SK-N-SH (cell line): ENCODE measurements at regions not wholly inside any gene's neighbourhood (a gene's known extent, or its start where the extent isn't known, plus 50 kb on each side); places are given as distances from the start of the nearest gene placed in this dataset.

Experiments used
- CTCF ChIA-PET: fragments of 300-600, 350-600 bp; formaldehyde crosslinking; extraction: SDS; loops from one replicate; lab custom pipeline; 2021; lab: Yijun Ruan, JAX
- POLR2A ChIA-PET: fragments of 350-600 bp; sonication (Branson Sonifier 250); formaldehyde crosslinking; extraction: SDS; loops from one replicate; lab custom pipeline; 2020; ENCODE audit warnings: antibody characterized with exemption, inconsistent platforms; lab: Yijun Ruan, JAX
- DNase-seq: peaks from one replicate; pipeline ENCODE4 v3.0.0; 2012
- H2AFZ ChIP-seq: fragments of 200-600 bp; sonication (generic); 2 replicates; pipeline ENCODE4 v1.8.1; 2016; ENCODE audit warnings: antibody characterized with exemption, mild to moderate bottlenecking, low read depth
- H3F3A ChIP-seq: fragments of 200-600 bp; sonication (generic); replicated peaks from 2 replicates; pipeline ENCODE3; 2016; ENCODE audit warnings: antibody characterized with exemption, mild to moderate bottlenecking; ENCODE audit not compliant: insufficient read depth
- H3K27ac ChIP-seq, 2 experiments: fragments of 200-500 bp in 1 of 2; fragments of 200-600 bp in 1 of 2; sonication (Bioruptor generic) in 1 of 2; sonication (generic), shearing (Covaris generic) in 1 of 2; 2 replicates each; pipeline versions ENCODE4 v1.5.1 to v1.6.1; 2014 to 2016; ENCODE audit warnings: low read depth in 2 of 2, inconsistent platforms in 1 of 2, low read length in 1 of 2, mild to moderate bottlenecking in 1 of 2, mixed read lengths in 1 of 2
- H3K27me3 ChIP-seq: fragments of 200-600 bp; sonication (generic), shearing (Covaris generic); 2 replicates; pipeline ENCODE4 v1.6.1; 2016; ENCODE audit warnings: mixed run types; ENCODE audit not compliant: insufficient read depth
- H3K36me3 ChIP-seq, 2 experiments: fragments of 200-500 bp in 1 of 2; fragments of 200-600 bp in 1 of 2; sonication (Bioruptor generic) in 1 of 2; sonication (generic) in 1 of 2; replicated peaks in 1 of 2; 2 replicates each; pipeline versions ENCODE3 to v1.5.1; 2014 to 2016; ENCODE audit warnings: low read length in 1 of 2, mild to moderate bottlenecking in 1 of 2; ENCODE audit not compliant: insufficient read depth in 2 of 2, control insufficient read depth in 1 of 2
- H3K4me1 ChIP-seq, 2 experiments: fragments of 200-500 bp in 1 of 2; fragments of 200-600 bp in 1 of 2; sonication (Bioruptor generic) in 1 of 2; sonication (generic), shearing (Covaris generic) in 1 of 2; 2 replicates each; pipeline versions ENCODE4 v1.5.1 to v1.6.1; 2014 to 2016; ENCODE audit warnings: low read depth in 1 of 2, low read length in 1 of 2, mixed run types in 1 of 2; ENCODE audit not compliant: insufficient read depth in 2 of 2, control insufficient read depth in 1 of 2
- H3K4me2 ChIP-seq: fragments of 200-600 bp; sonication (generic), shearing (Covaris generic); 2 replicates; pipeline ENCODE4 v1.6.1; 2017; ENCODE audit warnings: mixed run types
- H3K4me3 ChIP-seq, 2 experiments: fragments of 200-500 bp in 1 of 2; fragments of 200-600 bp in 1 of 2; sonication (Bioruptor generic) in 1 of 2; sonication (generic), shearing (Covaris generic) in 1 of 2; 2 replicates each; pipeline versions ENCODE4 v1.5.1 to v1.8.1; 2014 to 2016; ENCODE audit warnings: low read depth in 2 of 2, inconsistent platforms in 1 of 2, low read length in 1 of 2, mild to moderate bottlenecking in 1 of 2, mixed read lengths in 1 of 2, moderate library complexity in 1 of 2
- H3K79me2 ChIP-seq: fragments of 200-600 bp; sonication (generic); 2 replicates; pipeline ENCODE4 v1.8.1; 2017; ENCODE audit warnings: mild to moderate bottlenecking; ENCODE audit not compliant: insufficient read depth
- H3K9ac ChIP-seq: fragments of 200-600 bp; sonication (generic); 2 replicates; pipeline ENCODE4 v1.6.1; 2017; ENCODE audit warnings: mixed run types
- H3K9me2 ChIP-seq: fragments of 200-600 bp; sonication (generic); 2 replicates; pipeline ENCODE4 v1.6.1; 2017; ENCODE audit warnings: mixed run types
- H3K9me3 ChIP-seq: fragments of 200-600 bp; sonication (generic); 2 replicates; pipeline ENCODE4 v1.6.1; 2017; ENCODE audit warnings: mixed run types, mild to moderate bottlenecking, moderate library complexity
- H4K20me1 ChIP-seq: fragments of 200-600 bp; sonication (generic); 2 replicates; pipeline ENCODE4 v1.6.1; 2017; ENCODE audit warnings: mild to moderate bottlenecking, mixed run types; ENCODE audit not compliant: insufficient read depth
- FOSL2 ChIP-seq: IDR thresholded peaks from 2 replicates; pipeline ENCODE4 v1.4.0; 2012; ENCODE audit warnings: low read depth, mild to moderate bottlenecking, moderate library complexity, borderline replicate concordance
- GABPA ChIP-seq: IDR thresholded peaks from 2 replicates; pipeline ENCODE4 v1.4.0; 2012; ENCODE audit warnings: low read depth, mild to moderate bottlenecking
- GATA2 ChIP-seq: sonication (generic); formaldehyde crosslinking; IDR thresholded peaks from 2 replicates; pipeline ENCODE4 v1.5.0; 2020; ENCODE audit warnings: mild to moderate bottlenecking, missing genetic modification reagents
- JUND ChIP-seq: IDR thresholded peaks from 2 replicates; pipeline ENCODE4 v1.4.0; 2012
- MEF2A ChIP-seq: IDR thresholded peaks from 2 replicates; pipeline ENCODE4 v1.4.0; 2012; ENCODE audit warnings: low read depth, borderline replicate concordance
- MXI1 ChIP-seq: IDR thresholded peaks from 2 replicates; pipeline ENCODE4 v1.6.1; 2012; ENCODE audit warnings: mild to moderate bottlenecking, low read depth, low read length, improper control_type of control experiment
- NRF1 ChIP-seq: IDR thresholded peaks from 2 replicates; pipeline ENCODE4 v1.6.1; 2012; ENCODE audit warnings: low read depth, mild to moderate bottlenecking, low read length
- POLR2AphosphoS5 ChIP-seq: IDR thresholded peaks from 2 replicates; pipeline ENCODE4 v1.6.1; 2012; ENCODE audit warnings: low read depth, low read length
- RAD21 ChIP-seq: IDR thresholded peaks from 2 replicates; pipeline ENCODE4 v1.6.1; 2012; ENCODE audit warnings: mild to moderate bottlenecking, low read length
- RCOR1 ChIP-seq: fragments of 150-350 bp; IDR thresholded peaks from 2 replicates; pipeline ENCODE4 v1.6.1; 2017; ENCODE audit warnings: antibody characterized with exemption, low read length
- REST ChIP-seq: IDR thresholded peaks from 2 replicates; pipeline ENCODE4 v1.6.1; 2012; ENCODE audit warnings: mild to moderate bottlenecking, low read depth, low read length, moderate library complexity
- RFX5 ChIP-seq: IDR thresholded peaks from 2 replicates; pipeline ENCODE4 v1.6.1; 2012; ENCODE audit warnings: mild to moderate bottlenecking, improper control_type of control experiment, low read length
- RXRA ChIP-seq: IDR thresholded peaks from 2 replicates; pipeline ENCODE4 v1.4.0; 2012; ENCODE audit warnings: low read depth, mild to moderate bottlenecking, borderline replicate concordance
- SIN3A ChIP-seq: IDR thresholded peaks from 2 replicates; pipeline ENCODE4 v1.6.1; 2012; ENCODE audit warnings: low read depth, mild to moderate bottlenecking, low read length, moderate library complexity, borderline replicate concordance
- SMC3 ChIP-seq: IDR thresholded peaks from 2 replicates; pipeline ENCODE4 v1.6.1; 2012; ENCODE audit warnings: low read depth, low read length, improper control_type of control experiment
- TEAD4 ChIP-seq: IDR thresholded peaks from 2 replicates; pipeline ENCODE4 v1.4.0; 2012; ENCODE audit warnings: mild to moderate bottlenecking, borderline replicate concordance; ENCODE audit not compliant: insufficient read depth
- YY1 ChIP-seq: IDR thresholded peaks from 2 replicates; pipeline ENCODE4 v1.4.0; 2012; ENCODE audit warnings: low read depth, mild to moderate bottlenecking
- WGBS: methylation state at CpG from one replicate; pipeline ENCODE4 v1.1.6; 2017; ENCODE audit warnings: low lambda C conversion rate; 5-methylcytosine and 5-hydroxymethylcytosine counted together
- TF ChIP-seq, protein P1 (sequence below): fragments of 200-600 bp; sonication (generic); IDR thresholded peaks from 2 replicates; pipeline ENCODE4 v1.6.1; 2017; ENCODE audit warnings: antibody characterized with exemption, mild to moderate bottlenecking, moderate library complexity
- TF ChIP-seq, protein P2 (sequence below): IDR thresholded peaks from 2 replicates; pipeline ENCODE4; 2012
- TF ChIP-seq, protein P3 (sequence below): IDR thresholded peaks from 2 replicates; pipeline ENCODE4 v1.4.0; 2012; ENCODE audit warnings: low read depth, borderline replicate concordance

DNA sequence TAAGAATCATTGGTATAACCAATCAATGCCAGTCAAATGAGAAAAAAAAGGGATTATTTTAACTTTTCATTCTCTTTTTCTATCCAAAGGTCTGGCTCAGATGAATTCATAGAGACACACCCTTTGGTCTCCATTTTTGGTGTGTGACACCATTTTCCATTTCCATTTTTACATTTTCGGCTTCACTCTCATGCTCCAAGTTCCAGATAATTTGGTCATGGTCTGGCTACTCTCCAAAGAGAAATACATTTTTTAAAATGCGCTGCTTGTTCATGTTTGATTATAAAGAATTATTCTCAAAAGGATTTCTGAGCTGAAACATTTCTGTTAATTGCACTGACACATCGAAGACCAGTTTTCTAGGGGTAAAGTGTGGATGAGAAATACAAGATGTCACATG is 51.6 kb upstream of the FIBIN start:
- no peaks in the 10 kb centered on the region for H3K9me2 ChIP-seq
- no peaks in the 10 kb centered on the region for H3K36me3 ChIP-seq
- ChIA-PET CTCF (interaction anchor here (1.0 kb wide), 1 partner anchor 216 kb away, joined by 3 read pairs; no protein-coding TSS in a partner anchor), POLR2A (no interaction called here)
- H3K27me3 ChIP-seq, result no peaks in the 10 kb centered on the region
- no peak overlapping the region for H3K9ac ChIP-seq
- no peaks in the 10 kb centered on the region for H3K79me2 ChIP-seq
- TF ChIP-seq, protein P1, sequence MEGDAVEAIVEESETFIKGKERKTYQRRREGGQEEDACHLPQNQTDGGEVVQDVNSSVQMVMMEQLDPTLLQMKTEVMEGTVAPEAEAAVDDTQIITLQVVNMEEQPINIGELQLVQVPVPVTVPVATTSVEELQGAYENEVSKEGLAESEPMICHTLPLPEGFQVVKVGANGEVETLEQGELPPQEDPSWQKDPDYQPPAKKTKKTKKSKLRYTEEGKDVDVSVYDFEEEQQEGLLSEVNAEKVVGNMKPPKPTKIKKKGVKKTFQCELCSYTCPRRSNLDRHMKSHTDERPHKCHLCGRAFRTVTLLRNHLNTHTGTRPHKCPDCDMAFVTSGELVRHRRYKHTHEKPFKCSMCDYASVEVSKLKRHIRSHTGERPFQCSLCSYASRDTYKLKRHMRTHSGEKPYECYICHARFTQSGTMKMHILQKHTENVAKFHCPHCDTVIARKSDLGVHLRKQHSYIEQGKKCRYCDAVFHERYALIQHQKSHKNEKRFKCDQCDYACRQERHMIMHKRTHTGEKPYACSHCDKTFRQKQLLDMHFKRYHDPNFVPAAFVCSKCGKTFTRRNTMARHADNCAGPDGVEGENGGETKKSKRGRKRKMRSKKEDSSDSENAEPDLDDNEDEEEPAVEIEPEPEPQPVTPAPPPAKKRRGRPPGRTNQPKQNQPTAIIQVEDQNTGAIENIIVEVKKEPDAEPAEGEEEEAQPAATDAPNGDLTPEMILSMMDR, result no peak
- TF ChIP-seq POLR2AphosphoS5 (no peak), GABPA (no peak)
- TF ChIP-seq, protein P2, sequence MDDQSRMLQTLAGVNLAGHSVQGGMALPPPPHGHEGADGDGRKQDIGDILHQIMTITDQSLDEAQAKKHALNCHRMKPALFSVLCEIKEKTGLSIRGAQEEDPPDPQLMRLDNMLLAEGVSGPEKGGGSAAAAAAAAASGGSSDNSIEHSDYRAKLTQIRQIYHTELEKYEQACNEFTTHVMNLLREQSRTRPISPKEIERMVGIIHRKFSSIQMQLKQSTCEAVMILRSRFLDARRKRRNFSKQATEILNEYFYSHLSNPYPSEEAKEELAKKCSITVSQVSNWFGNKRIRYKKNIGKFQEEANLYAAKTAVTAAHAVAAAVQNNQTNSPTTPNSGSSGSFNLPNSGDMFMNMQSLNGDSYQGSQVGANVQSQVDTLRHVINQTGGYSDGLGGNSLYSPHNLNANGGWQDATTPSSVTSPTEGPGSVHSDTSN, result no peak
- peaks cover 4 to 22% of the 10 kb centered on the region in 2 experiments; a peak in 3 of 4 replicates for H3K4me1 ChIP-seq
- no peak overlapping the region for H2AFZ ChIP-seq
- 75% methylated on average over 3 of the region's 3 CpGs for WGBS
- no peaks in the 10 kb centered on the region for H3K9me3 ChIP-seq
- H3K4me3 ChIP-seq, result no peak overlapping the region
- H4K20me1 ChIP-seq, result no peaks in the 10 kb centered on the region
- H3K27ac ChIP-seq, result no peak overlapping the region
- no peak overlapping the region for H3K4me2 ChIP-seq
- H3F3A ChIP-seq, result peaks cover 26% of the 10 kb centered on the region
- no peak for DNase-seq

- DNase-seq, result no peak
- no peaks in the 10 kb centered on the region for H3K36me3 ChIP-seq
- no peak overlapping the region for H3K27ac ChIP-seq
- H2AFZ ChIP-seq, result no peak overlapping the region
- no peaks in the 10 kb centered on the region for H3K27me3 ChIP-seq
- no peak overlapping the region for H3K4me3 ChIP-seq
- H3F3A ChIP-seq, result peaks cover 36% of the 10 kb centered on the region
- POLR2A ChIA-PET, result no interaction called here
- H3K79me2 ChIP-seq, result no peaks in the 10 kb centered on the region
- CTCF ChIA-PET, result interaction anchor here (1.2 kb wide), 1 partner anchor 215 kb away, joined by 3 read pairs; no protein-coding TSS in a partner anchor
- H3K9ac ChIP-seq, result no peak overlapping the region
- H3K9me3 ChIP-seq, result no peaks in the 10 kb centered on the region
- TF ChIP-seq POLR2AphosphoS5 (no peak), GATA2 (no peak), SIN3A (no peak), REST (no peak), MEF2A (no peak), FOSL2 (no peak), JUND (no peak), TEAD4 (no peak), MXI1 (no peak), NRF1 (no peak), RFX5 (no peak), RXRA (no peak), SMC3 (no peak), YY1 (no peak), RCOR1 (no peak), RAD21 (no peak)
- TF ChIP-seq, protein P1, result no peak
- TF ChIP-seq, protein P3, sequence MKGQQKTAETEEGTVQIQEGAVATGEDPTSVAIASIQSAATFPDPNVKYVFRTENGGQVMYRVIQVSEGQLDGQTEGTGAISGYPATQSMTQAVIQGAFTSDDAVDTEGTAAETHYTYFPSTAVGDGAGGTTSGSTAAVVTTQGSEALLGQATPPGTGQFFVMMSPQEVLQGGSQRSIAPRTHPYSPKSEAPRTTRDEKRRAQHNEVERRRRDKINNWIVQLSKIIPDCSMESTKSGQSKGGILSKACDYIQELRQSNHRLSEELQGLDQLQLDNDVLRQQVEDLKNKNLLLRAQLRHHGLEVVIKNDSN, result no peak
- peaks cover 4 to 31% of the 10 kb centered on the region in 2 experiments for H3K4me1 ChIP-seq
- WGBS, result 88% methylated on average over 3 of the region's 3 CpGs
- H4K20me1 ChIP-seq, result no peaks in the 10 kb centered on the region
- no peaks in the 10 kb centered on the region for H3K9me2 ChIP-seq
- no peak overlapping the region for H3K4me2 ChIP-seq
These were observed 50.3 kb upstream of the FIBIN start for GRCh38 chr11:26943636-26944035.
